GM21723 (cell line): ENCODE measurements at regions not wholly inside any gene's neighbourhood (a gene's known extent, or its start where the extent isn't known, plus 50 kb on each side); places are given as distances from the start of the nearest gene placed in this dataset.
"Not testable (repeated sequence)": the region's sequence is repeated elsewhere in the genome, so short reads cannot be mapped to it uniquely, and the experiment has no call there.

ENCODE experiments used
- ATAC-seq: cut with Tn5 transposase; IDR thresholded peaks from one replicate; pipeline ENCODE4 v1.9.1; 2021; ENCODE audit warnings: mild to moderate bottlenecking, moderate library complexity; ENCODE audit not compliant: unreplicated experiment

- ATAC-seq: no peak
These were observed 1166.6 kb upstream of the ADGRL2 start for GRCh38 chr1:80633947-80634706.

GRCh38 chr1:80632284-80632683, 1168.5 kb upstream of the ADGRL2 start:
- ATAC-seq: no peak

GRCh38 chr1:80629304-80629837, 1171.4 kb upstream of the ADGRL2 start:
- peak; percentile 63 for ATAC-seq

GRCh38 chr1:80624682-80625081, 1176.1 kb upstream of the ADGRL2 start:
- no peak for ATAC-seq

GRCh38 chr1:80607064-80607463, 1193.7 kb upstream of the ADGRL2 start:
- ATAC-seq: no peak

GRCh38 chr1:80594013-80594412, 1206.7 kb upstream of the ADGRL2 start:
- ATAC-seq: no peak

GRCh38 chr1:80593197-80593596, 1207.5 kb upstream of the ADGRL2 start:
- no peak for ATAC-seq

GRCh38 chr1:80582980-80583379, 1217.8 kb upstream of the ADGRL2 start:
- no peak for ATAC-seq

GRCh38 chr1:80579055-80579454, 1221.7 kb upstream of the ADGRL2 start:
- no peak for ATAC-seq

- no peak for ATAC-seq
These were observed 1233.9 kb upstream of the ADGRL2 start for GRCh38 chr1:80566867-80567266.

GRCh38 chr1:80566123-80566522, 1234.6 kb upstream of the ADGRL2 start:
- ATAC-seq: no peak

- ATAC-seq: no peak
These were observed 1235.3 kb upstream of the ADGRL2 start for GRCh38 chr1:80565406-80565805.

GRCh38 chr1:80542231-80542630, 1258.5 kb upstream of the ADGRL2 start:
- ATAC-seq: no peak

- no peak for ATAC-seq
These were observed 1260.1 kb upstream of the ADGRL2 start for GRCh38 chr1:80540596-80540995.

- ATAC-seq: no peak
These were observed 1260.6 kb upstream of the ADGRL2 start for GRCh38 chr1:80540149-80540548.

GRCh38 chr1:80539298-80539697, 1261.4 kb upstream of the ADGRL2 start:
- ATAC-seq: not testable (repeated sequence)

GRCh38 chr1:80536461-80536860, 1264.3 kb upstream of the ADGRL2 start:
- no peak for ATAC-seq

GRCh38 chr1:80535466-80535865, 1265.3 kb upstream of the ADGRL2 start:
- no peak for ATAC-seq

- ATAC-seq: no peak
These were observed 1266.0 kb upstream of the ADGRL2 start for GRCh38 chr1:80534606-80535360.

GRCh38 chr1:80533775-80534334, 1266.9 kb upstream of the ADGRL2 start:
- ATAC-seq: no peak

- no peak for ATAC-seq
These were observed 1267.6 kb upstream of the ADGRL2 start for GRCh38 chr1:80533093-80533492.

GRCh38 chr1:80531182-80531581, 1269.6 kb upstream of the ADGRL2 start:
- no peak for ATAC-seq
